KOPT-K1 (cell line): ENCODE measurements at regions not wholly inside any gene's neighbourhood (a gene's known extent, or its start where the extent isn't known, plus 50 kb on each side); places are given as distances from the start of the nearest gene placed in this dataset.

Experiments used
- H3K27ac ChIP-seq: fragments of 200-600 bp; sonication (generic); 2 replicates; pipeline ENCODE4 v1.5.1; 2016; ENCODE audit warnings: antibody characterized with exemption, mild to moderate bottlenecking, low read depth, low read length; ENCODE audit not compliant: poor library complexity, severe bottlenecking
- H3K36me3 ChIP-seq: fragments of 200-600 bp; sonication (generic); 2 replicates; pipeline ENCODE4 v1.5.1; 2017; ENCODE audit warnings: antibody characterized with exemption, mild to moderate bottlenecking, low read length, moderate library complexity; ENCODE audit not compliant: insufficient read depth
- H3K9me3 ChIP-seq: fragments of 200-600 bp; sonication (generic); 2 replicates; pipeline ENCODE4 v1.5.1; 2017; ENCODE audit warnings: antibody characterized with exemption, low read length, mild to moderate bottlenecking; ENCODE audit not compliant: insufficient read depth, poor library complexity, severe bottlenecking

DNA sequence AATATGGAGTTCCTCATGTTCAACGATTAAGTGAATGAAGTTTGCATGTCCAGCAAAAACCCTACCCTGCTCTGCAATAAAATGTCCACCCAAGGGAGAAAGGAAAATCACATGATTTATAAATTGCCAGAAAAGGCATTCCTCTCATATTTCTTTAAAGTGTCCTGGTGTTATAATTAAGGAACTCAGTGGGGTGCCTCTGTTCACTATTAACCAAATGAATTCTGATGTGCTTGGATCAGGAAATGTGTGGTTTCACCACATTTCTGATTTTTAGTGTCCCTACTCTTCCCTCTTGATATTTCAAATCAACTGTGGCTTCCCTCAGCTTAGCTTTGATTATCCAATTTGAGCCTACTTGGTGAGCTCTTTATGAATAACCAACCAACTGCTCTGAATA is 208.1 kb downstream of the PHLDA1 start:
- Histone ChIP-seq H3K36me3 (no peaks in the 10 kb centered on the region), H3K27ac (no peak overlapping the region), H3K9me3 (no peaks in the 10 kb centered on the region)

GRCh38 chr12:75822416-75822815 is 209.2 kb downstream of the PHLDA1 start:
- no peak overlapping the region for H3K27ac ChIP-seq
- no peaks in the 10 kb centered on the region for H3K9me3 ChIP-seq
- H3K36me3 ChIP-seq: no peaks in the 10 kb centered on the region

- no peak overlapping the region for H3K27ac ChIP-seq
- H3K9me3 ChIP-seq: no peaks in the 10 kb centered on the region
Measured at GRCh38 chr12:75820848-75821578, 210.6 kb downstream of the PHLDA1 start.

DNA sequence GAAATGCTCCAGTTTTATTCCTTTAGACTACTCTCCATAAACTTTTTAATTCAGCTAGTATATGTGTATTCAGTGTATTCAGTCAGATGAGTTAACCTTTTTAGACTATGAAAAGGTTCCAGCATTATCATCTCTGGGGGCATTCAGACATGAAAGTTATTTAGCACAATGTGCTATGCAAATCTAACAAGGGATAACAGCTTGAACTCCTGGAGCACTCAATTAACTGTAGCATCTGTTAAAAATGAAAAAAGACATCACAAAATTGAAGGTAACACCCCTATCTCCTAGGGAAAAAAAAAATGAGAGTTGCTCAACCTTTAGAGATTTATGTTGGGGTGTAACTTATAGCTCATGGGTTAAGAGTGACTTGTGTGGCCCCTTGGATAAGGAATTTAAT is 211.5 kb downstream of the PHLDA1 start:
- no peaks in the 10 kb centered on the region for H3K36me3 ChIP-seq
- no peak overlapping the region for H3K27ac ChIP-seq
- no peaks in the 10 kb centered on the region for H3K9me3 ChIP-seq

More at GRCh38 chr12:75820848-75821578, 210.6 kb downstream of the PHLDA1 start:
- no peaks in the 10 kb centered on the region for H3K36me3 ChIP-seq

DNA sequence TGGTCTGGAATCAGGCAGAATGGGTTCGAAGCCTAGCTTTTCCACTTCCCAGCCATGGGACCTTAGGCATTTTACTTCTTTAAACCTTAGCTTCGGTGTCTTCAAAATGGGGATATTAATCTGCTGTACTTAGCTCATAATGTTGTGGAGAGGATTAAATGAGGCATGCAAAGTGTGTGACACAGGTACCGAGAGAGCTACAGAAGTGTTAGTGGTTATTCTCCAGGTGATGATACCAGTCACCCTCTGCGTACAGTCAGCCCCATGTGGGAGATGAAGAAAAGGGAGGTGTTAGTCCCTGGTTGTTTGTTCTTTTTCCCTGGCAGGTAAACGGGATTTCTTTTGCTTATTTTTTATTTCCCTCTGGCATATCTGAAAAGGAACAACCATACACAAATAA is 212.1 kb downstream of the PHLDA1 start:
- H3K9me3 ChIP-seq: no peaks in the 10 kb centered on the region
- H3K36me3 ChIP-seq: no peaks in the 10 kb centered on the region
- no peak overlapping the region for H3K27ac ChIP-seq

DNA sequence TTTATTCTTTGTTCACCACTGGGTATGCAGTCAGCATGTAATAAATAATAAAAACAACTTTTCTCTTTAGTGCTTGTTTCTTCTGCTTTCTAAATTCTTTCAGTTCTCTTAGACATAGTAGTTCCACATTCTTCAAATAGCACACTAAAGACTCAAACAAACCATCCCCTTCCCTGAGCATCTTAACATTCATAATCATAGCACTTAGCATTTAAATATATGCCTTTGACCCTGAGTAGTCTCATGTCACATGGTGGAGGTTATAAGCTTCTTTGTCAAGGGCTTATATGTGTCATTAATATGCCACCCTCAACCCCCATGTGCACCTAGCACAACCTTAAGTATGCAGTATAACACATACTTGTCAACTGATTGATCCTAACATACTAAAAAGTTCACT is 212.7 kb downstream of the PHLDA1 start:
- no peaks in the 10 kb centered on the region for H3K36me3 ChIP-seq
- H3K27ac ChIP-seq: no peak overlapping the region
- H3K9me3 ChIP-seq: no peaks in the 10 kb centered on the region

GRCh38 chr12:75816897-75817296 is 214.7 kb downstream of the PHLDA1 start:
- Histone ChIP-seq H3K27ac (no peak overlapping the region), H3K36me3 (no peaks in the 10 kb centered on the region), H3K9me3 (no peaks in the 10 kb centered on the region)

GRCh38 chr12:75815756-75816155 is 215.8 kb downstream of the PHLDA1 start:
- H3K36me3 ChIP-seq: no peaks in the 10 kb centered on the region
- H3K9me3 ChIP-seq: no peaks in the 10 kb centered on the region
- no peak overlapping the region for H3K27ac ChIP-seq

GRCh38 chr12:75814851-75815754 is 216.5 kb downstream of the PHLDA1 start:
- Histone ChIP-seq H3K9me3 (no peaks in the 10 kb centered on the region), H3K36me3 (no peaks in the 10 kb centered on the region), H3K27ac (no peak overlapping the region)

DNA sequence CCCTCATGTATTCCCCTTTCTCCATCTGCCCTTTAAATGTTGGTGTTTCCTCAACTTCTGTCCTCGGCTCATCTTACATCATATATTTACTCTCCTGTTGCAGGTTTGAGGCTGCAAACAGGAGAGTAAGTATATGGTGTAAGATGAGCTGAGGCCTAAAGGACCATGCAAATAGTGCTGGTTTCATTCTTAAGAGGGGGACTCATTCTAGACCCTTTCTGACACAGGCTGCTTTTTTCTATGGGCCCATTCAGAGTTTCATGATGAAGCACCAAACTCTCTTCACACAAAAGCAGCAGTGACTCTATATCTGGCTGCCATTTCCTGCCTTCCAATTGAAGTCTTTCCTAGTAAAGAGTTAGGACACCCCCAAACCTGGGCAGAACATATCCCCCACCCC is 218.5 kb downstream of the PHLDA1 start:
- no peak overlapping the region for H3K27ac ChIP-seq
- no peaks in the 10 kb centered on the region for H3K9me3 ChIP-seq
- H3K36me3 ChIP-seq: no peaks in the 10 kb centered on the region

DNA sequence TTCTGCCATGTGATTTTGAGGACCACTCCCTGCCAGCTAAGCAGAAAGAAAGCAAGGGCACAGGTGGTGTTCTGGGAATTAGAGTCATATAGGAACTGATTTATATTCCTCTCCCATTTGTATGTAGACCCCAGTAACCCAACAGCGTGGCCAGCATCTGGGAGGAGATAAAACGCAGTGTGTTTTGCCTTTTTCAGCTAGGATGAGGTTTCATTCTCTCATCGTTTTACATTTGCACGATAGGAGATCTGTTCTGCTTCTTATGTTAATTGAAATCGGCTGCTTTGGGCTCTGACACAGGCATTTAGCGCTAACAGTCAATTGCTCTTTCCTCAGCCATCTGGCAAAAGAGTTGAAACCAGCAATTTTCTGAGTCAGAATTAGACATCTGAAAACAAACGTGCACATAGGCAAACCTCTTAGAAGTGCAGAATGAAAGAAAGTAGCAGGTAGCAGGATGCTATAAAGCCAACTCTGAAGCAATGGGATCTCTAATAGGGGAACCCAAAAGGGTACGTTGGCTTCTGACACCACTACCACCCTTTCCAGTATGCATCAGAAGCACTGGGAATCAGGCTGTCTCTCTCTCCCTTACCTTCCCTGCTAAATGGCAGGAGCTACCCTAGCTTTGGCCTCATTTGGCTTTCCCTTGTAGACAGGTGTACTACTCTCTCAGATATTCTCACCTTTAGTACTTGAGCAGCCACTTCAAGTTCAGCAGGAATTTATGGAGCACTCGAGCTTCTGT is 219.1 kb downstream of the PHLDA1 start:
- Histone ChIP-seq H3K27ac (no peak overlapping the region), H3K9me3 (no peaks in the 10 kb centered on the region), H3K36me3 (no peaks in the 10 kb centered on the region)

- no peaks in the 10 kb centered on the region for H3K9me3 ChIP-seq
- no peak overlapping the region for H3K27ac ChIP-seq
- H3K36me3 ChIP-seq: no peaks in the 10 kb centered on the region
Measured at GRCh38 chr12:75809746-75810145, 221.8 kb downstream of the PHLDA1 start.

GRCh38 chr12:75807494-75807893 is 224.1 kb downstream of the PHLDA1 start:
- no peaks in the 10 kb centered on the region for H3K9me3 ChIP-seq
- no peak overlapping the region for H3K27ac ChIP-seq
- H3K36me3 ChIP-seq: no peaks in the 10 kb centered on the region

- H3K27ac ChIP-seq: no peak overlapping the region
- H3K36me3 ChIP-seq: no peaks in the 10 kb centered on the region
- H3K9me3 ChIP-seq: no peaks in the 10 kb centered on the region
Measured at GRCh38 chr12:75805905-75806304, 225.7 kb downstream of the PHLDA1 start.

DNA sequence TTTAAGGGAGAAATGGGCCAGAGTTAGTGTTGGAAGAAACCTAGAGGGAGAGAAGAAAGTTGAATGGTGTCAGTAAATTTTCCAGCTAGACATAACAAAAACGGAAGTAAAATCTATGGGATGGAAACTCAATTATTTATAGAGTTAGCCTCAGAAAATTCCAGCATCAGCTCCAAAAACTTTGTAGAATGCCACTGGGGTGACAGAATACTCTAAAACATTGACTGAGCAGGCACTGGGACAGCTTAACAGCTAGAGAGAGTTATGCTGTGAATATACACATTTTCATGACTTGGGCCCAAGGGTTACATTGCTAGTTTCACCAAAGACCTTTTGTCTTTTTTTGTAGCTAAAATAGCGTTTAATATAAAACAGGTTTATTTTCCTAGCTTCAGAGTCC is 226.3 kb downstream of the PHLDA1 start:
- Histone ChIP-seq H3K27ac (no peak overlapping the region), H3K9me3 (no peaks in the 10 kb centered on the region), H3K36me3 (no peaks in the 10 kb centered on the region)
